Activated T-helper 17 cell treated with anti-CD3 and anti-CD28 coated beads, Interleukin-2, amount 50 U/mL, for 72 hours (primary cell): ENCODE measurements at regions not wholly inside any gene's neighbourhood (a gene's known extent, or its start where the extent isn't known, plus 50 kb on each side); places are given as distances from the start of the nearest gene placed in this dataset.
"Not testable (repeated sequence)": the region's sequence is repeated elsewhere in the genome, so short reads cannot be mapped to it uniquely, and the experiment has no call there.

Source experiments
- ATAC-seq: fragments of 150-1000 bp; cut with Tn5 transposase; replicated peaks from 2 replicates; pipeline ENCODE4 v1.10.0; 2021; ENCODE audit warnings: mild to moderate bottlenecking, moderate library complexity
- H3K27ac Mint-ChIP-seq: one replicate; pipeline ENCODE4 v1.8.0; 2022; ENCODE audit warnings: mixed read lengths
- H3K27me3 Mint-ChIP-seq: one replicate; pipeline ENCODE4 v1.8.0; 2022; ENCODE audit warnings: mixed read lengths
- H3K36me3 Mint-ChIP-seq: one replicate; pipeline ENCODE4 v1.8.0; 2022; ENCODE audit warnings: low read depth, mild to moderate bottlenecking, mixed read lengths
- H3K4me1 Mint-ChIP-seq: one replicate; pipeline ENCODE4 v1.8.0; 2022; ENCODE audit warnings: mixed read lengths
- H3K4me3 Mint-ChIP-seq: one replicate; pipeline ENCODE4 v1.8.0; 2022; ENCODE audit warnings: mild to moderate bottlenecking, mixed read lengths
- H3K9me3 Mint-ChIP-seq: one replicate; pipeline ENCODE4 v1.8.0; 2022; ENCODE audit warnings: mixed read lengths

DNA sequence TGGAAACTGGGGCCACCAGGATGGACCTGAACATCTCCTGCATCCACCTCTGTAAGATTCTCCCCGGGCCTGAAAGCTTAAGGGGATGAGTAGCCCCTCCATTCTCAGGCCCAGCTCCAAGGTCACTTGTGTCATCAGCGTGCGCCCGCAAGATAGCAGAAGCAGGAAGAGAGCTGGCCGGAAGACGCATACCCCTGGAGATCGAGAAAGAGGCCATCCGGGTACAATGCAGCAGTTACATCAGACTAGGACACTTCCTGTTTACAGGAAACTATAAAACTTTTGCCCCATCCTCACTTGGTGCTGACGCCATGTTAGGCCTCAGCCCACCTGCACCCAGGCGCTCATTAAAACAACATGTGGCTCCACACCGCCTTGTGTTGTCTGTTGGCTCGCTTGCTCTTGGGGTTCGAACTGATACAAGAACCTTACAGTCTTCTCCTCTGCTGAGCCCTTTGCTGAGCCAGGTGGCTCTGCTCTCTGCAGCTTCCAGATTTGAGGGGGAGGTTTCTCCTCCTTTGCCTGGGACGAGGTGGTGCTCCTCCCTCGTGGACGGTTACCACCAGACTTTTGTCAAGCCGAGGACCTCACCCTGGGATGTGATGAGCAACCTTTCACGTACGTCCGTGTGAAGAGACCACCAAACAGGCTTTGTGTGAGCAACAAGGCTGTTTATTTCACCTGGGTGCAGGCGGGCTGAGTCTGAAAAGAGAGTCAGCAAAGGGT is 277.5 kb upstream of the C1orf174 start:
- Mint-ChIP-seq H3K4me1 (no peaks in the 10 kb centered on the region), H3K36me3 (no peaks in the 10 kb centered on the region), H3K27ac (no peak overlapping the region), H3K27me3 (peaks cover 12% of the 10 kb centered on the region), H3K4me3 (no peak overlapping the region), H3K9me3 (no peaks in the 10 kb centered on the region)
- ATAC-seq, result no peak

- no peak overlapping the region for H3K27ac Mint-ChIP-seq
- H3K4me3 Mint-ChIP-seq, result no peak overlapping the region
- no peak for ATAC-seq
- peaks cover 12% of the 10 kb centered on the region for H3K27me3 Mint-ChIP-seq
- no peaks in the 10 kb centered on the region for H3K4me1 Mint-ChIP-seq
- H3K36me3 Mint-ChIP-seq, result no peaks in the 10 kb centered on the region
- H3K9me3 Mint-ChIP-seq, result no peaks in the 10 kb centered on the region
Measured at GRCh38 chr1:4178501-4179113, 278.5 kb upstream of the C1orf174 start.

- no peaks in the 10 kb centered on the region for H3K9me3 Mint-ChIP-seq
- H3K4me3 Mint-ChIP-seq, result no peak overlapping the region
- H3K27ac Mint-ChIP-seq, result no peak overlapping the region
- peaks cover 4% of the 10 kb centered on the region for H3K27me3 Mint-ChIP-seq
- no peaks in the 10 kb centered on the region for H3K36me3 Mint-ChIP-seq
- peak; percentile 69 for ATAC-seq
- H3K4me1 Mint-ChIP-seq, result no peaks in the 10 kb centered on the region
Measured at GRCh38 chr1:4179914-4180735, 280.1 kb upstream of the C1orf174 start.

- H3K27ac Mint-ChIP-seq, H3K4me3 Mint-ChIP-seq, H3K9me3 Mint-ChIP-seq, H3K27me3 Mint-ChIP-seq, H3K36me3 Mint-ChIP-seq, ATAC-seq, H3K4me1 Mint-ChIP-seq: not testable (repeated sequence)
Measured at GRCh38 chr1:4186486-4186885, 286.4 kb upstream of the C1orf174 start.

DNA sequence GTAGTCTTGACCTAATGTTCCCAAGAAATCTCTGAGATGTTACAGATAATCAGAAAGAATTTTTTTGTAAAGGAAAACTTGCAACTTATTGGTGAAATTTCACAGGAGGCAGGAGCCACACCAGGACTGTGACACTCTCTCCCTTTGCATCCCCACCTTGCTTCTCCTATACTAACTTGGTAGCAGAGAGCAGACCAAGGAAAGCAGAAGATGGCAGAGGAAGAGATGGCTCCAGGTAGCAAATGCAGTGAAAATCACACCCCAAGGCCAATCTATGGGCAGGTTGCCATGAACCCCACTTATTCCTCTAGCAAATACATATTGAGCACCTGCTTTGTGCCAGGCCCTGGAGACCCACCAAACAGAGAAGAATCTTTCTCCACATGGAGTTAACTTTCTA is 303.4 kb upstream of the C1orf174 start:
- no peak for ATAC-seq
- no peak overlapping the region for H3K27ac Mint-ChIP-seq
- H3K27me3 Mint-ChIP-seq, result peaks cover 17% of the 10 kb centered on the region
- no peaks in the 10 kb centered on the region for H3K36me3 Mint-ChIP-seq
- peaks cover 11% of the 10 kb centered on the region for H3K9me3 Mint-ChIP-seq
- H3K4me3 Mint-ChIP-seq, result no peak overlapping the region
- no peaks in the 10 kb centered on the region for H3K4me1 Mint-ChIP-seq

- no peaks in the 10 kb centered on the region for H3K36me3 Mint-ChIP-seq
- H3K4me1 Mint-ChIP-seq, result no peaks in the 10 kb centered on the region
- H3K9me3 Mint-ChIP-seq, result peaks cover 9% of the 10 kb centered on the region
- no peak overlapping the region for H3K4me3 Mint-ChIP-seq
- H3K27ac Mint-ChIP-seq, result no peak overlapping the region
- H3K27me3 Mint-ChIP-seq, result peaks cover 16% of the 10 kb centered on the region
- no peak for ATAC-seq
Measured at GRCh38 chr1:4207183-4207582, 307.1 kb upstream of the C1orf174 start.

DNA sequence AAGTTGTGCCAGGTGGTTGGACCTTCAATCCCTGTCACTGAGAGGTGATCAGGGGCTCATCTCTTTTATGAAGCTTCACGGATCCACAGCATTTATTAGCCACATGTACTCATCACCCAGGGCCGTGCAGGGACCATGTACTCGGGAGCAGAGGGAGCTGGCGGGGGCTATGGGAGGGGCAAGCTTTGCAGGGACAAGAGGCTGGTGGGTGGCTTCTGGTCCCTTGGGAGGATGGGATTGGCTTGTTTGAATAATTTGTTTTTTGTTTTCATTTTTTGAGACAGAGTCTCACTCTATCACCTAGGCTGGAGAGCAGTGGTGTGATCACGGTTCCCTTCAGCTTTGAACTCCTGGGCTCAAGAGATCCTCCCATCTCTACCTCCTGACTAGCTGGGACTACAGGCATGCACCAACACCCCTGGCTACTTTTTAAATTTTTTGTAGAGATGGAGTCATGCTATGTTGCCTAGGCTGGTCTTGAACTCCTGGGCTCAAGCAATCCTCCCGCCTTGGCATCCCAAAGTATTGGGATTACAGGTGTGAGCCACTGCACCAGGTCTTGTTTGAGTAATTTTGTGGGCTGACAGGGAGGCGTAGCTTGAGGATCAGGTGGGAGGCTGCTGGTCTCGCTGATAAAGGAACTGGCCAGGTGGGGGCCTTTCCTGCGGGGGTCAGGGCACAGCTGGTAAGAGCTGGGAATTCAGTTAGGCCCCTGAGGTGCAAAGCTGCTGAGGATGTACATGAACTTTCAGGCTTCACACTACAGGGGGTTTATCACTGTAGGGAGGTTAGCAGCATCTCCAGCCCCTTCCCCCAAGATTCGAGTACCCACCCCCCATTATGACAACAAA is 308.0 kb upstream of the C1orf174 start:
- H3K4me1 Mint-ChIP-seq, result no peaks in the 10 kb centered on the region
- peaks cover 16% of the 10 kb centered on the region for H3K27me3 Mint-ChIP-seq
- no peak overlapping the region for H3K4me3 Mint-ChIP-seq
- no peak overlapping the region for H3K27ac Mint-ChIP-seq
- no peak for ATAC-seq
- H3K9me3 Mint-ChIP-seq, result peaks cover 9% of the 10 kb centered on the region
- no peaks in the 10 kb centered on the region for H3K36me3 Mint-ChIP-seq

DNA sequence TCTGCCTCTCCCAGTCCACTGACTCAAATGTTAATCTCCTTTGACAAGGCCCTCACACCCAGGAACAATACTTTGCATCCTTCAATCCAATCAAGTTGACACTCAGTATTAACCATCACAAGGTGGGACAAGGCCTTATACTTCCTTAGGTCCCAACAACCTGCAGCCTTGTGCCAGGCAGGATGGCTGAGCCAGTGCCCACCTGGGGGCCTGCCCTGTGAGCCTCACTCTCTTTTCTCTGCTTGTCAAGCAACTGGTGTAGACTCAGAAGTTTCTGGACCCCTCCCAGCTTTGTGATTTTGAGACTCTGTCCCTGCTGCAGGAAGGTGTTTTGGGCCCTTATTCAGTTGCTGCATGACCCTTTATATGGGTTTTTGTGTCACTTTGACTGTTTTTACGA is 310.0 kb upstream of the C1orf174 start:
- Mint-ChIP-seq H3K4me1 (no peaks in the 10 kb centered on the region), H3K4me3 (no peak overlapping the region), H3K36me3 (no peaks in the 10 kb centered on the region), H3K9me3 (peaks cover 3% of the 10 kb centered on the region), H3K27me3 (peaks cover 15% of the 10 kb centered on the region), H3K27ac (no peak overlapping the region)
- no peak for ATAC-seq

DNA sequence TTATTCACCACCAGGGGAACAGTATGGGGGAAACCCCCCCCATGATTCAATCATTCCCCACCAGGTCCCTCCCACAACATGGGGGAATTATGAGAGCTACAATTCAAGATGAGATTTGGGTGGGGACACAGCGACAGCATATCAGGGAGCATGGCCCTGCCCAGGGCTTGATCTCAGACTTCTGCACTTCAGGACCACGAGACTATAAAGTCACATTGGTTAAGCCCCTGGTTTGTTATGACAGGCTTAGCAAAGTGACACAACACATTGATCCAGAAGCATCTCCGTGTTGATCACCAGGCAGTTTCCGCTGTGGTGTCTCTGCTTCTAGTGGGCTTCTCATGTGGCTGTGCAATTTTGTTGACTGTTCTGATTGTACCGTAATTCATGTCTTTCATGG is 312.7 kb upstream of the C1orf174 start:
- Mint-ChIP-seq H3K9me3 (no peaks in the 10 kb centered on the region), H3K4me3 (no peak overlapping the region), H3K27ac (no peak overlapping the region), H3K4me1 (no peaks in the 10 kb centered on the region), H3K36me3 (no peaks in the 10 kb centered on the region), H3K27me3 (peaks cover 27% of the 10 kb centered on the region)
- ATAC-seq, result no peak

GRCh38 chr1:4213366-4213973 is 313.4 kb upstream of the C1orf174 start:
- H3K4me3 Mint-ChIP-seq, result no peak overlapping the region
- peaks cover 27% of the 10 kb centered on the region for H3K27me3 Mint-ChIP-seq
- no peaks in the 10 kb centered on the region for H3K36me3 Mint-ChIP-seq
- H3K27ac Mint-ChIP-seq, result no peak overlapping the region
- H3K9me3 Mint-ChIP-seq, result no peaks in the 10 kb centered on the region
- ATAC-seq, result no peak
- no peaks in the 10 kb centered on the region for H3K4me1 Mint-ChIP-seq

DNA sequence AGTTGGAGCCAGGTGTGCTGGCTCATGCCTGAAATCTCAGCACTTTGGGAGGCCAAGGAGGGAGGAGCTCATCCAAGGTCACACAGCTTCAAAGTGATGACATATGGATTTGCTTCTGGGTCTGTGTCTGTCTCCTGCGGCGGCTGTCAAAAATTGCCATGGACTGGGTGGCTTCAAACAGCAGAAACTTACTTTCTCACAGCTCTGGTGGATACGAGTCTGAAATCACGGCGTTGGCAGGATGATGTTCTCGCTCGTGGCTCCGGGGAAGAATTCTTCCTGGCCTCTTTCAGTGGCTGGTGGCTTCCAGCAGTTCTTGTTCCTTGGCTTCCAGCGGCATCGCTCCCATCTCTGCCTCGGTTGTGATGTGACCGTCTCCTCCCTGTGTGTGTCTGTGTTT is 314.8 kb upstream of the C1orf174 start:
- H3K36me3 Mint-ChIP-seq, result no peaks in the 10 kb centered on the region
- H3K27ac Mint-ChIP-seq, result no peak overlapping the region
- no peaks in the 10 kb centered on the region for H3K9me3 Mint-ChIP-seq
- no peak overlapping the region for H3K4me3 Mint-ChIP-seq
- ATAC-seq, result no peak
- no peaks in the 10 kb centered on the region for H3K4me1 Mint-ChIP-seq
- H3K27me3 Mint-ChIP-seq, result peaks cover 19% of the 10 kb centered on the region

GRCh38 chr1:4215391-4215790 is 315.3 kb upstream of the C1orf174 start:
- Mint-ChIP-seq H3K9me3 (no peaks in the 10 kb centered on the region), H3K36me3 (no peaks in the 10 kb centered on the region), H3K27me3 (peaks cover 20% of the 10 kb centered on the region), H3K27ac (no peak overlapping the region), H3K4me3 (no peak overlapping the region), H3K4me1 (no peaks in the 10 kb centered on the region)
- ATAC-seq, result no peak

DNA sequence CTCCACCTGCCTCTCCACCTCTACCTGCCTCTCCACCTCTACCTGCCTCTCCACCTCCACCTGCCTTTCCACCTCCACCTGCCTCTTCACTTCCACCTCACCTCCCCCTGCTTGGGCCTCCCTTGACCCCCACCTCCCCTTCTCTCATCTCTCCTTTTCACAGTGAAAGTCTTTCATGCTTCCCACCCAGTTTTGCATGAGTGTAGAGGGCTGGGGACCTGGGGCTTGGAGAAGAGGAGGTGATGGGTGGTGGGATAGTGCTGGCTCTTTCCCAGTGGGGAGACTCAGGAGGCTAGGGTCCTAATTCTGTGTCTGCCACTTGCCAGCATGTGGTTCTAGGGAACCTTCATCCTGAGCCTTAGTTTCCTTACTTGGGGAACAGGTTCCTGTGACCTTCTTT is 316.2 kb upstream of the C1orf174 start:
- Mint-ChIP-seq H3K4me1 (no peaks in the 10 kb centered on the region), H3K4me3 (no peak overlapping the region), H3K36me3 (no peaks in the 10 kb centered on the region), H3K9me3 (no peaks in the 10 kb centered on the region), H3K27me3 (peaks cover 24% of the 10 kb centered on the region), H3K27ac (no peak overlapping the region)
- ATAC-seq, result no peak

DNA sequence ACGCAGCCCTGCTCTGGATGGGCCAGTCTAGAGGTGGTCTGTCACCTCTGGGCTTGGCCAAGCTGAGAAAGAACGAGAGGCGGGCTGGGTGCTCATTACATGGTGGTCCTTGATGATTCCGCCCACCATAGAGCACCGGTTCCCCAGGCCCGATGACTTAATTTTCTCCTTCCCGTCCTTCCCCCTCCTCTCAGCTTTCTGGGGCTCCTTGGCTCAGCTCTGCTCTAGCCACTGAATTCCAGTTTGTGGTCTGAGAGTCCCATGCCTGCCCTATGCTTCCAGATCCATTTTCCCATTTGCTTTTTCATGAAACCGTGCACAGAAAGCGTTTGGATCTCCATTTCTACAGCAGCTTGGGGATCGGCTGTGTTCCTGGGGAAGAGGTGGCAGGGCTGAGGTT is 318.5 kb upstream of the C1orf174 start:
- Mint-ChIP-seq H3K9me3 (no peaks in the 10 kb centered on the region), H3K4me3 (no peak overlapping the region), H3K4me1 (no peaks in the 10 kb centered on the region), H3K27me3 (peaks cover 27% of the 10 kb centered on the region), H3K36me3 (no peaks in the 10 kb centered on the region), H3K27ac (no peak overlapping the region)
- no peak for ATAC-seq
